GM12865 (cell line): ENCODE measurements at regions not wholly inside any gene's neighbourhood (a gene's known extent, or its start where the extent isn't known, plus 50 kb on each side); places are given as distances from the start of the nearest gene placed in this dataset.

Experiments used
- DNase-seq: peaks from one replicate; pipeline ENCODE4 v3.0.0; 2010; ENCODE audit warnings: low read depth
- H3K4me3 ChIP-seq: 2 replicates; pipeline ENCODE4 v1.5.1; 2011; ENCODE audit warnings: mild to moderate bottlenecking, low read depth, low read length, control low read depth
- TF ChIP-seq, protein P1 (sequence below): IDR thresholded peaks from 2 replicates; pipeline ENCODE4 v1.5.1; 2011; ENCODE audit warnings: low read length, control low read depth, low read depth, inconsistent platforms; ENCODE audit not compliant: insufficient read depth; ENCODE audit errors: missing control alignments

DNA sequence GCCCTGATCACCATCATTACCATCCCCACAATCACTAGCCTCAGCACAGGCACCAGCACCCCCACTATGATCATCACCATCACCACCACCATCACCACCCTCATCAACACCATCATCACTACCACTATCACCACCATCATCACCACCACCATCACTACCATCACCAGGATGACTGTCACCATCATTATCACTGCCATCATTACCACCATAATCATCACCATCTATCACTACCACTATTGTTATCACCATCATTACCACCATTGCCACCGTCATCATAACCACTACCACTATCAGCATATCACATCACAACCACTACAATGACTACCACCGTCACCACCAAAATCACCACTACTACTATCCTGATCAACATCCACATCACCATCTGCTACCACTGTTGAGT is 57.3 kb upstream of the CASZ1 start:
- no peak overlapping the region for H3K4me3 ChIP-seq
- no peak for DNase-seq
- TF ChIP-seq, protein P1, sequence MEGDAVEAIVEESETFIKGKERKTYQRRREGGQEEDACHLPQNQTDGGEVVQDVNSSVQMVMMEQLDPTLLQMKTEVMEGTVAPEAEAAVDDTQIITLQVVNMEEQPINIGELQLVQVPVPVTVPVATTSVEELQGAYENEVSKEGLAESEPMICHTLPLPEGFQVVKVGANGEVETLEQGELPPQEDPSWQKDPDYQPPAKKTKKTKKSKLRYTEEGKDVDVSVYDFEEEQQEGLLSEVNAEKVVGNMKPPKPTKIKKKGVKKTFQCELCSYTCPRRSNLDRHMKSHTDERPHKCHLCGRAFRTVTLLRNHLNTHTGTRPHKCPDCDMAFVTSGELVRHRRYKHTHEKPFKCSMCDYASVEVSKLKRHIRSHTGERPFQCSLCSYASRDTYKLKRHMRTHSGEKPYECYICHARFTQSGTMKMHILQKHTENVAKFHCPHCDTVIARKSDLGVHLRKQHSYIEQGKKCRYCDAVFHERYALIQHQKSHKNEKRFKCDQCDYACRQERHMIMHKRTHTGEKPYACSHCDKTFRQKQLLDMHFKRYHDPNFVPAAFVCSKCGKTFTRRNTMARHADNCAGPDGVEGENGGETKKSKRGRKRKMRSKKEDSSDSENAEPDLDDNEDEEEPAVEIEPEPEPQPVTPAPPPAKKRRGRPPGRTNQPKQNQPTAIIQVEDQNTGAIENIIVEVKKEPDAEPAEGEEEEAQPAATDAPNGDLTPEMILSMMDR: no peak

DNA sequence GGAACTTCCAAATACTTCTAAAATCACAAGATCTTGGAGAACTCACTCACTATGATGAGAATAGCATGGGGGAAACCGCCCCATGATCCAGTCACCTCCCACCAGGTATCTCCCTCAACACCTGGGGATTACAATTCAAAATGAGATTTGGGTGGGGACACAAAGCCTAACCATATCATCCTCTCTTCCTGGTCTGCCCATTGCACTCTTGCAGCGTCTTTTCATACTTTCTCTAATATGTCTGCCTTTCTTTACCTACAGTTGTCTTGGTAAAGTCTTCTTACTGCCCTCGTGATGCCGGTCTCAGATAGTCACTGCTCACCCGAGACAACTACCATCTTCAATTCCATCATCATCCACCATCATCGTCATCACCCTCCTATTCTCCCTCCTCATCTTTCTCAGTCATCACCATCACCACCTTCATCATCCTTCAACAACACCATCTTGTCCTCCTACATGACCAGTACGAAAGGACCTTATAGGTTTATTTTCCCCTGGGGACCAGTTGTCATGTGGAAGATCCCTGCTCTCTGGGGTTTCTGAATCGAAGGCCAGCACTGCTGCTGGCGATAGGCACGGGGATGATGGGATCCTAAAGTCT is 58.5 kb upstream of the CASZ1 start:
- H3K4me3 ChIP-seq: no peak overlapping the region
- TF ChIP-seq, protein P1: no peak
- no peak for DNase-seq

DNA sequence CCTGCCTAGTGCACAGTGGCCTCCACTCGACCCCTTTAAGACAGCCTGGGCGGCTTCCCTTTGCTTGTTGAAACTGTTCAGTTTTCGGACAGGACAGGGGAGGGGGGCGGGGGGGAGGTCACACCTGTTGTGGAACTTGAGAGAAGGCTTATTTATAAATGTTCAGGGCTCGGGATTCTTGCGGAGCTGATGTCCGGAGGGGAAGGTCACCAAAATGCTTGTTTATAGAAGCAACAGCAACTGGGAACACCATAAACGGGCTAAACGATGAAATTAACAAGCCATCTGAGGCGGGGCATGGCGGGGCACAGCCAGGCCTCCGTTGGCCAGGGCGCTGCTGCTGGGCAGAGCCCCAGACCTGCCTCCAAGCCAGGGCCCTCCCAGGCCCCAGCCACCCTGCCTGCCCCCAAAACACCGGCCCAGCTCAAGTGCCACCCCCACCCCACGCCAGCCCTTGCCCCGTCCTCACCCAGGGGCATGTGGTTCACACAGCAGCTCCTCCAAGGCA is 59.8 kb upstream of the CASZ1 start:
- TF ChIP-seq, protein P1: no peak
- DNase-seq: no peak
- H3K4me3 ChIP-seq: no peak overlapping the region

DNA sequence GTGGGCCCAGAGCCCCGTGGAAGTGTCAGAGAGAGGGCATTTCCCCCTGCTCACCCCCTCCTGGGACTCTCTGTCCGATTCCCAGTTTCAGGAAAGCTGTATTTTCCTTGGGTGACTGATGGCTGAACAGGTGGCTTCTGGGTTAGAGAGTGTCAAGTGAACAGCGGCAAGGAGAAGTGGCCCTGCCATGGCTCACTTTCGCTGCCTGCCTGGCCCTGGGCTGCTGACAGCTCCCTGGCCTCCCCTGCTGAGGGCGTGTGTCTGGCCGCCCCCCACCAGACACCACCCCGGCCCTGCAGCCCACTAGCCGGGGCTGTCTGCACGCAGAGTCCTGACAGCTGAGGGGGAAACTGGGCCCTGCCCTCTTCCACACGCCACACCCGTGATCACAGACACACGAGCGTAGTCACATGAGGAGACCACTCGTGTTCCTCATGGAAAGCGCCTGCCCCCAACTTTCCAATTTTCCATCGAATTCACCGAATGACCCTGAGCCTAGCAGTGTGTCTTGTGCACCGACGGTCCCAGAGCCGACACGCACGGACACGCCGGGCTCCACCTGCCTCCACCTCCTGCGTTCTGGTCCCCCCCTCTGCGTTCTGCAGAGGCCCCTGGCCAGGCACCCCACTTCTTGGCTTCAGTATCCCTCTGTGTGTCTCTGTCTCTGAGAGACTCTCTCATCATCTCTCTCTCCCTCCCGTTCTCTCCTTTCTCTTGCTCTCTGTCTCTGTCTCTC is 60.6 kb upstream of the CASZ1 start:
- DNase-seq: no peak
- TF ChIP-seq, protein P1: no peak
- H3K4me3 ChIP-seq: no peak overlapping the region

DNA sequence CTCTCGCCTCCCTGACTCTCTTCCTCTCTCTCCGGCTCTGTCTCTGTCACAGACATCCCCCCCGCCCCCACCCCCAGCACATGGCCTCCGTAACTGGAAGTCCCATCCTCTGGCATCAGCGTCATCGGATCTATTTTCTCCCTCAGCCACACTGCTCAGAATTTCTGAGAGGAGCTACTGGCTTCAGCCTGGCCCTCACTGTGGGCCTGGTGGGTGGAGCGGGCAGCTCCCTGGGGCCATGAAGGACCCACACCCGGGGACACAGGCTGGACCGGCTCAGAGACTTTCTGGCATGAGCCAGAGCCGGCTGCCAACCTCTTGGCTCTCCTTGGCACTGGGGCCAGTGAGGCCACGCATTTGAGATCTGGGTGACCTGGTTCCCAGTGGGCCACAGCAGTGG is 61.2 kb upstream of the CASZ1 start:
- DNase-seq: no peak
- TF ChIP-seq, protein P1: no peak
- no peak overlapping the region for H3K4me3 ChIP-seq

DNA sequence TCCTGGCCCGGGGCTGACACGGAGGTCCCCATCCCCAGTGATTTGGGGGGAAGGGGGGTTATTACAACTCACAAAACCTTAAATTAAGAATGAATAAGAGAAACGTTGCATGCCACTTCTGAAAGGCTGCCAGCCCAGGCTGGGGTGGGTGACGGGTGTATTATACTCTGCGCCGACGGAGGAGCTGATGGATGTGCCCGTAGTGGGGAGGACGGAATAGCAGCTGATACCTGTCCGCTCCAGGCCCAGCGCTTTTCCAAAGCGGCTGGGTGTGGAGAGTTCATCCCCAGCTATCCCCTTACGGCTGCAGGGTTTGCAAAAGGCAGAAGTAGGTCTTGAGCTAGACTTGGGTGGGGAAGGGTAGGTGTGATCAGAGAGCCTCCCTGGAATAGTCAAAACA is 63.8 kb upstream of the CASZ1 start:
- TF ChIP-seq, protein P1: no peak
- DNase-seq: no peak

DNA sequence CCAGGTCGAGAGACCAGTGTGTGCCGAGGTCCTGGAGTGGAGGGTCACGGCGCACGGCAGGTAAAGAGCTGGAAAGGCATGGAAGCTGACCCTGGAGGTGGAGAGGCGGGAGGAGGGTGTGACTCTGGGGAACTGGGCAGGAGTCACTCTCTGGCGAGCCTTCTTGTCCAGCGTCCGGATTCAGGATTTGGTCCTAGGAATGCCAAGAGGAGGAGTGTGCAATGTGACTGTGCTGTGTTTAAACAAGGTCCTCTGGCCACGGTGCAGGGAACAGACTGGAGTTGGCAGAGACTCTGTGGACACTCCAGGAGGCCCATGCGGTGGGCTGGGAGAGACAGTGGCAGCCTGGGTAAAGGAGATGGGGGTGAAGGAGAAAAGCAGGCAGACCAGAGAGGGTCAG is 64.2 kb upstream of the CASZ1 start:
- TF ChIP-seq, protein P1: no peak
- no peak for DNase-seq
- H3K4me3 ChIP-seq: no peak overlapping the region

More for the DNA sequence above, 63.8 kb upstream of the CASZ1 start:
- no peak overlapping the region for H3K4me3 ChIP-seq
